HL-60 (cell line): ENCODE measurements at regions not wholly inside any gene's neighbourhood (a gene's known extent, or its start where the extent isn't known, plus 50 kb on each side); places are given as distances from the start of the nearest gene placed in this dataset.
A peak's percentile ranks its signal among the peaks of the same experiment; 100 is the strongest.

Experiments
- DNase-seq, 2 experiments: peaks; one replicate each; pipeline ENCODE4 v3.0.0-alpha.2; 2010 to 2020; ENCODE audit warnings: low read depth in 1 of 2, low spot score in 1 of 2
- H3K27ac ChIP-seq: fragments of 250-450 bp; sonication (Bioruptor Pico); replicated peaks from 2 replicates; pipeline ENCODE4 v1.5.1; 2020; ENCODE audit warnings: mild to moderate bottlenecking, moderate library complexity
- H3K27me3 ChIP-seq: fragments of 250-450 bp; sonication (Bioruptor Pico); 2 replicates; pipeline ENCODE4 v1.5.1; 2021; ENCODE audit warnings: mild to moderate bottlenecking, moderate library complexity; ENCODE audit not compliant: insufficient read depth, poor library complexity, severe bottlenecking
- H3K4me3 ChIP-seq: replicated peaks from 2 replicates; pipeline ENCODE4 v1.5.1; 2011; ENCODE audit warnings: mild to moderate bottlenecking, control low read depth, low read length; ENCODE audit not compliant: insufficient read depth
- GABPA ChIP-seq: IDR thresholded peaks from 2 replicates; pipeline ENCODE4 v1.6.1; 2012; ENCODE audit warnings: low read depth
- POLR2AphosphoS5 ChIP-seq: IDR thresholded peaks from 2 replicates; pipeline ENCODE4 v1.6.1; 2012; ENCODE audit warnings: low read depth
- SPI1 ChIP-seq: IDR thresholded peaks from 2 replicates; pipeline ENCODE4 v1.6.1; 2012; ENCODE audit warnings: low read depth, mild to moderate bottlenecking, borderline replicate concordance
- TF ChIP-seq, protein P1 (sequence below): IDR thresholded peaks from 2 replicates; pipeline ENCODE4 v1.6.1; 2012; ENCODE audit warnings: low read depth; ENCODE audit not compliant: insufficient replicate concordance
- TF ChIP-seq, protein P2 (sequence below): IDR thresholded peaks from one replicate; pipeline ENCODE4 v1.5.1; 2011; ENCODE audit warnings: low read length, control low read depth, inconsistent platforms; ENCODE audit not compliant: insufficient read depth

DNA sequence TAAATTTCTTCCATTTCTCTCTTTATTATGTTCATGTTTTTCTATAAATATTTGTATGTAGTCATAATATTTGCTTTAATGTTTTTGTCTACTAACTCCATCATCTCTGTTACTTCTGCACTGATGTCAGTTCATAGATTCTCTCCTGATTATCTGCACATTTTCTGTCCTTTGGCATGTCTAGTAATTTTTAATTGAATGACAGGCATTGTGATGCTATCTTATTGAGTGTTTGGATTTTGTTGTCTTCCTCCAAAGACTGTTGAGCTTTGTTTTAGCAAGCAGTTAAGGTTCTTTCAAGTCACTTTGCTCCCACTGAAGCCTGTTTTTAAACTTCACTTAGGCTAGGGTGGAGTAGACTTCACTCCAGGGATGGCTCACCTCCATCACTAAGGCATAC lies 276.8 kb downstream of the DLEU7 start:
- no peak for TF ChIP-seq SPI1
- TF ChIP-seq, protein P1, sequence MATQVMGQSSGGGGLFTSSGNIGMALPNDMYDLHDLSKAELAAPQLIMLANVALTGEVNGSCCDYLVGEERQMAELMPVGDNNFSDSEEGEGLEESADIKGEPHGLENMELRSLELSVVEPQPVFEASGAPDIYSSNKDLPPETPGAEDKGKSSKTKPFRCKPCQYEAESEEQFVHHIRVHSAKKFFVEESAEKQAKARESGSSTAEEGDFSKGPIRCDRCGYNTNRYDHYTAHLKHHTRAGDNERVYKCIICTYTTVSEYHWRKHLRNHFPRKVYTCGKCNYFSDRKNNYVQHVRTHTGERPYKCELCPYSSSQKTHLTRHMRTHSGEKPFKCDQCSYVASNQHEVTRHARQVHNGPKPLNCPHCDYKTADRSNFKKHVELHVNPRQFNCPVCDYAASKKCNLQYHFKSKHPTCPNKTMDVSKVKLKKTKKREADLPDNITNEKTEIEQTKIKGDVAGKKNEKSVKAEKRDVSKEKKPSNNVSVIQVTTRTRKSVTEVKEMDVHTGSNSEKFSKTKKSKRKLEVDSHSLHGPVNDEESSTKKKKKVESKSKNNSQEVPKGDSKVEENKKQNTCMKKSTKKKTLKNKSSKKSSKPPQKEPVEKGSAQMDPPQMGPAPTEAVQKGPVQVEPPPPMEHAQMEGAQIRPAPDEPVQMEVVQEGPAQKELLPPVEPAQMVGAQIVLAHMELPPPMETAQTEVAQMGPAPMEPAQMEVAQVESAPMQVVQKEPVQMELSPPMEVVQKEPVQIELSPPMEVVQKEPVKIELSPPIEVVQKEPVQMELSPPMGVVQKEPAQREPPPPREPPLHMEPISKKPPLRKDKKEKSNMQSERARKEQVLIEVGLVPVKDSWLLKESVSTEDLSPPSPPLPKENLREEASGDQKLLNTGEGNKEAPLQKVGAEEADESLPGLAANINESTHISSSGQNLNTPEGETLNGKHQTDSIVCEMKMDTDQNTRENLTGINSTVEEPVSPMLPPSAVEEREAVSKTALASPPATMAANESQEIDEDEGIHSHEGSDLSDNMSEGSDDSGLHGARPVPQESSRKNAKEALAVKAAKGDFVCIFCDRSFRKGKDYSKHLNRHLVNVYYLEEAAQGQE = no peak
- no peak for TF ChIP-seq GABPA
- no peak for TF ChIP-seq POLR2AphosphoS5
- TF ChIP-seq, protein P2, sequence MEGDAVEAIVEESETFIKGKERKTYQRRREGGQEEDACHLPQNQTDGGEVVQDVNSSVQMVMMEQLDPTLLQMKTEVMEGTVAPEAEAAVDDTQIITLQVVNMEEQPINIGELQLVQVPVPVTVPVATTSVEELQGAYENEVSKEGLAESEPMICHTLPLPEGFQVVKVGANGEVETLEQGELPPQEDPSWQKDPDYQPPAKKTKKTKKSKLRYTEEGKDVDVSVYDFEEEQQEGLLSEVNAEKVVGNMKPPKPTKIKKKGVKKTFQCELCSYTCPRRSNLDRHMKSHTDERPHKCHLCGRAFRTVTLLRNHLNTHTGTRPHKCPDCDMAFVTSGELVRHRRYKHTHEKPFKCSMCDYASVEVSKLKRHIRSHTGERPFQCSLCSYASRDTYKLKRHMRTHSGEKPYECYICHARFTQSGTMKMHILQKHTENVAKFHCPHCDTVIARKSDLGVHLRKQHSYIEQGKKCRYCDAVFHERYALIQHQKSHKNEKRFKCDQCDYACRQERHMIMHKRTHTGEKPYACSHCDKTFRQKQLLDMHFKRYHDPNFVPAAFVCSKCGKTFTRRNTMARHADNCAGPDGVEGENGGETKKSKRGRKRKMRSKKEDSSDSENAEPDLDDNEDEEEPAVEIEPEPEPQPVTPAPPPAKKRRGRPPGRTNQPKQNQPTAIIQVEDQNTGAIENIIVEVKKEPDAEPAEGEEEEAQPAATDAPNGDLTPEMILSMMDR = no peak
- H3K4me3 ChIP-seq = no peak overlapping the region
- no peak overlapping the region for H3K27ac ChIP-seq
- DNase-seq = no peak
- no peaks in the 10 kb centered on the region for H3K27me3 ChIP-seq

DNA sequence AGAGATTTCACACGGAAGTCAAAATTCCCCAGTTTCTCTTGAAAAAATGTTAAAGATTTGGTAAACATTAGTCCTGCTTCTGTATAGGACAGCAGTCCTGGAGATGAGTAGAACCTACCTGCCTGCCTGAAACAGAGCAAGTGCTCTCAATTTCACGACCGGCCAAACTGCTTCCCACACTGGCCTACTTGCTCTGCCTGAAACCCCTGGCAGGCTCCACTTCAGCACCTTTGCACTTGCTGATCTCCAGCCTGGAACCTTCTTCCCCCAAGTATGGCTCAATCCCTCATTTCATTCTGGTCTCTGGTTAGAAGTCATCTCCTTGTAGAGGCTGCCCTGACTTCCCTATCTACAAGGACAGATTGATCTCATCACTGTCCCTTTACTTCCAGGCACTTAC lies 271.4 kb downstream of the DLEU7 start:
- TF ChIP-seq SPI1 (no peak), POLR2AphosphoS5 (no peak), GABPA (no peak)
- TF ChIP-seq, protein P1 = no peak
- TF ChIP-seq, protein P2 = no peak
- H3K27ac ChIP-seq = no peak overlapping the region
- no peaks in the 10 kb centered on the region for H3K27me3 ChIP-seq
- H3K4me3 ChIP-seq = no peak overlapping the region
- DNase-seq = peak; percentile 8 to 18

DNA sequence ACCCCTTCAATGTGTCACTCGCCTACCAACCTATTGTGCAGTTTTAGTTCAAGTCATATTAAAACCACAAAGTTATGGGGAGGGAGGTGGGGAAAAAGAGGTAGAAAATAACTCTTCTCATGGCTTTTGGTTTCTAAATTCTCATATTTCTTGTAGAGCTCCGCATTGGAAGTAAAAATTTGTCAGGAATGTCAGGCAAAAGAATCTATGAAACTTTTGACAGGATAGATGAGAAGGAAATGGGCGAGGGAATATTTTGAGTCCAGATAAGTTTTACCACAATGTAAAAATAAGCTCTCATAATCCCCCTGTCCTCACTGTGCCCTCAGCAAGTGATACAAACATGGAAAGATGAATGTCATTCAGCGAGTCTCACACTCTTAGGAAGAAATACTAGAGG lies 270.4 kb downstream of the DLEU7 start:
- no peak for TF ChIP-seq POLR2AphosphoS5
- no peak for TF ChIP-seq SPI1
- no peak for TF ChIP-seq GABPA
- TF ChIP-seq, protein P1 = no peak
- TF ChIP-seq, protein P2 = no peak
- DNase-seq = no peak
- H3K27me3 ChIP-seq = no peaks in the 10 kb centered on the region
- no peak overlapping the region for H3K4me3 ChIP-seq
- no peak overlapping the region for H3K27ac ChIP-seq
